Neural progenitor cell (in vitro differentiated cells): ENCODE measurements at regions not wholly inside any gene's neighbourhood (a gene's known extent, or its start where the extent isn't known, plus 50 kb on each side); places are given as distances from the start of the nearest gene placed in this dataset.
"Not testable (repeated sequence)": the region's sequence is repeated elsewhere in the genome, so short reads cannot be mapped to it uniquely, and the experiment has no call there.

Experiments used
- DNase-seq: peaks from one replicate; pipeline ENCODE4 v3.0.0-alpha.2; 2016; ENCODE audit warnings: low spot score
- H2AFZ ChIP-seq: fragments of 200-600 bp; sonication (generic); replicated peaks from 2 replicates; pipeline ENCODE4 v1.6.1; 2016; ENCODE audit warnings: antibody characterized with exemption
- H3F3A ChIP-seq: fragments of 200-600 bp; sonication (generic); 2 replicates; pipeline ENCODE4 v1.6.1; 2016; ENCODE audit warnings: antibody characterized with exemption, low read depth
- H3K27ac ChIP-seq: fragments of 200-600 bp; sonication (generic); 2 replicates; pipeline ENCODE4 v1.5.1; 2016; ENCODE audit warnings: mild to moderate bottlenecking
- H3K27me3 ChIP-seq: fragments of 200-600 bp; sonication (generic); 2 replicates; pipeline ENCODE4 v1.6.1; 2016; ENCODE audit warnings: mild to moderate bottlenecking, moderate library complexity
- H3K36me3 ChIP-seq: fragments of 200-600 bp; sonication (generic); 2 replicates; pipeline ENCODE4 v1.5.1; 2016
- H3K4me1 ChIP-seq: fragments of 200-600 bp; sonication (generic); 2 replicates; pipeline ENCODE4 v1.6.1; 2016; ENCODE audit warnings: mixed run types
- H3K4me2 ChIP-seq: fragments of 200-600 bp; sonication (generic); 2 replicates; pipeline ENCODE4 v1.6.1; 2016
- H3K4me3 ChIP-seq: fragments of 200-600 bp; sonication (generic); 2 replicates; pipeline ENCODE4 v1.5.1; 2016
- H3K79me2 ChIP-seq: fragments of 200-600 bp; sonication (generic); 2 replicates; pipeline ENCODE4 v1.6.1; 2016; ENCODE audit warnings: low read depth
- H3K9ac ChIP-seq: fragments of 200-600 bp; sonication (generic); 2 replicates; pipeline ENCODE4 v1.6.1; 2016
- H3K9me3 ChIP-seq: fragments of 200-600 bp; sonication (generic); 2 replicates; pipeline ENCODE4 v1.5.1; 2016; ENCODE audit warnings: low read depth
- H4K20me1 ChIP-seq: fragments of 200-600 bp; sonication (generic); 2 replicates; pipeline ENCODE4 v1.6.1; 2016; ENCODE audit warnings: low read depth
- H3K27ac Mint-ChIP-seq: 3 replicates; pipeline ENCODE4 v1.8.0; 2021; ENCODE audit warnings: mixed read lengths
- H3K27me3 Mint-ChIP-seq: 2 replicates; pipeline ENCODE4 v1.8.0; 2022; ENCODE audit warnings: low read depth, mild to moderate bottlenecking, inconsistent platforms, moderate library complexity, mixed read lengths; ENCODE audit not compliant: insufficient read depth
- H3K36me3 Mint-ChIP-seq: 3 replicates; pipeline ENCODE4 v1.8.0; 2021; ENCODE audit warnings: mixed read lengths
- H3K4me1 Mint-ChIP-seq: 3 replicates; pipeline ENCODE4 v1.8.0; 2021; ENCODE audit warnings: mixed read lengths
- H3K4me3 Mint-ChIP-seq: 3 replicates; pipeline ENCODE4 v1.8.0; 2021; ENCODE audit warnings: mild to moderate bottlenecking, moderate library complexity, mixed read lengths
- H3K9me3 Mint-ChIP-seq: 3 replicates; pipeline ENCODE4 v1.8.0; 2020; ENCODE audit warnings: mixed read lengths
- CTCF ChIP-seq: fragments of 200-600 bp; sonication (generic); IDR thresholded peaks from 2 replicates; pipeline ENCODE4 v1.5.1; 2017; ENCODE audit warnings: antibody characterized with exemption, mild to moderate bottlenecking
- EZH2 ChIP-seq: fragments of 200-600 bp; sonication (generic); IDR thresholded peaks from 2 replicates; pipeline ENCODE4 v1.6.1; 2017; ENCODE audit warnings: antibody characterized with exemption, mild to moderate bottlenecking, moderate library complexity
- EZH2phosphoT487 ChIP-seq: fragments of 200-600 bp; sonication (generic); IDR thresholded peaks from 2 replicates; pipeline ENCODE4 v1.6.1; 2017; ENCODE audit warnings: antibody characterized with exemption

DNA sequence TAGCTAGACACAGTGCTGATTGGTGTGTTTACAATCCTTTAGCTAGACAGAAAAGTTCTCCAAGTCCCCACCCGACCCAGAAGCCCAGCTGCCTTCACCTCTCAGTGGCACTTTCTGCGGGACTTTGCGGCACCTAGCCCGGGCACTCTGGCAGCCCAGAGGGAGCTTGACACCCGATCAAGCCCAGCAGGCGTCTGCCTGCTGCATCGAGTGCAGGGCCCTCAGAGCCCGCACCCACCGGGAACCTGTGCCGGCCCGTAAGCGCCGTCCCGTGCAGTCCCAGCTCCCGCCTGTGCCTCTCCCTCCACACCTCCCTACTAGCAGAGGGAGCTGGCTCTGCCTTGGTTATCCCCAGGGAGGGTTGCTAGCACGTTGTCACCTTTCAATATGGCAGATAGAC is 631.0 kb upstream of the STXBP6 start:
- H3K27me3 Mint-ChIP-seq, result peaks cover 2% of the 10 kb centered on the region
- H3K4me1 ChIP-seq, result no peaks in the 10 kb centered on the region

GRCh38 chr14:25680511-25680910 is 630.6 kb upstream of the STXBP6 start:
- H4K20me1 ChIP-seq, H3K27ac ChIP-seq, H3K4me1 Mint-ChIP-seq, H3K4me2 ChIP-seq, H3K4me1 ChIP-seq, H3K9me3 ChIP-seq, DNase-seq, H3K9me3 Mint-ChIP-seq, H3K36me3 ChIP-seq, H3K4me3 Mint-ChIP-seq, H2AFZ ChIP-seq, H3K27me3 ChIP-seq, H3K4me3 ChIP-seq, H3K9ac ChIP-seq, H3F3A ChIP-seq, H3K36me3 Mint-ChIP-seq, H3K79me2 ChIP-seq, H3K27me3 Mint-ChIP-seq, H3K27ac Mint-ChIP-seq: not testable (repeated sequence)

More for the DNA sequence above, 631.0 kb upstream of the STXBP6 start:
- Histone ChIP-seq H3K4me2 (no peak overlapping the region), H3K9me3 (no peaks in the 10 kb centered on the region), H3K36me3 (no peaks in the 10 kb centered on the region), H3K27ac (no peak overlapping the region), H3K79me2 (no peaks in the 10 kb centered on the region), H3K4me3 (no peak overlapping the region), H3F3A (no peaks in the 10 kb centered on the region), H3K9ac (no peak overlapping the region), H2AFZ (no peak overlapping the region), H3K27me3 (no peaks in the 10 kb centered on the region), H4K20me1 (no peaks in the 10 kb centered on the region)
- no peak for TF ChIP-seq EZH2
- TF ChIP-seq CTCF, result no peak
- TF ChIP-seq EZH2phosphoT487, result no peak
- Mint-ChIP-seq H3K4me1 (peaks cover 4% of the 10 kb centered on the region), H3K36me3 (no peaks in the 10 kb centered on the region), H3K9me3 (no peaks in the 10 kb centered on the region), H3K27ac (no peak overlapping the region), H3K4me3 (no peak overlapping the region)
- DNase-seq, result no peak

GRCh38 chr14:25677111-25677510 is 627.2 kb upstream of the STXBP6 start:
- Histone ChIP-seq H3K36me3 (no peaks in the 10 kb centered on the region), H3K9me3 (no peaks in the 10 kb centered on the region), H3K4me1 (no peaks in the 10 kb centered on the region), H2AFZ (no peak overlapping the region), H3F3A (no peaks in the 10 kb centered on the region), H3K27ac (no peak overlapping the region), H3K79me2 (no peaks in the 10 kb centered on the region), H4K20me1 (no peaks in the 10 kb centered on the region), H3K27me3 (no peaks in the 10 kb centered on the region), H3K4me3 (no peak overlapping the region), H3K4me2 (no peak overlapping the region), H3K9ac (no peak overlapping the region)
- Mint-ChIP-seq H3K27me3 (peaks cover 3% of the 10 kb centered on the region), H3K4me3 (no peak overlapping the region), H3K9me3 (no peaks in the 10 kb centered on the region), H3K36me3 (no peaks in the 10 kb centered on the region), H3K4me1 (peaks cover 8% of the 10 kb centered on the region), H3K27ac (no peak overlapping the region)
- DNase-seq, result no peak
- no peak for TF ChIP-seq EZH2
- TF ChIP-seq EZH2phosphoT487, result no peak
- TF ChIP-seq CTCF, result no peak

GRCh38 chr14:25667387-25667786 is 617.4 kb upstream of the STXBP6 start:
- H4K20me1 ChIP-seq, result no peaks in the 10 kb centered on the region
- no peak overlapping the region for H3K4me3 Mint-ChIP-seq
- H3K4me3 ChIP-seq, result no peak overlapping the region
- H3K79me2 ChIP-seq, result no peaks in the 10 kb centered on the region
- H3K4me2 ChIP-seq, result no peak overlapping the region
- no peaks in the 10 kb centered on the region for H3K27me3 ChIP-seq
- no peaks in the 10 kb centered on the region for H3F3A ChIP-seq
- H3K9me3 Mint-ChIP-seq, result no peaks in the 10 kb centered on the region
- no peak for DNase-seq
- no peaks in the 10 kb centered on the region for H3K36me3 Mint-ChIP-seq
- no peaks in the 10 kb centered on the region for H3K4me1 Mint-ChIP-seq
- H3K27ac ChIP-seq, result no peak overlapping the region
- H3K36me3 ChIP-seq, result no peaks in the 10 kb centered on the region
- H2AFZ ChIP-seq, result no peak overlapping the region
- H3K27ac Mint-ChIP-seq, result no peak overlapping the region
- TF ChIP-seq EZH2 (no peak), EZH2phosphoT487 (no peak)
- H3K9ac ChIP-seq, result no peak overlapping the region
- no peaks in the 10 kb centered on the region for H3K4me1 ChIP-seq
- H3K27me3 Mint-ChIP-seq, result no peaks in the 10 kb centered on the region
- no peaks in the 10 kb centered on the region for H3K9me3 ChIP-seq
